ENCODE measurements at regions not wholly inside any gene's neighbourhood (a gene's known extent, or its start where the extent isn't known, plus 50 kb on each side); places are given as distances from the start of the nearest gene placed in this dataset.

GRCh38 chr5:87774804-87775203 is 362.1 kb upstream of the CCNH start:
- Histone ChIP-seq H3K36me3 (ENCODE audit: insufficient read depth, low read length) (no peaks in the 10 kb centered on the region), H3K4me3 (ENCODE audit: low read length) (no peak overlapping the region), H3K9ac (ENCODE audit: low read depth, low read length) (no peak overlapping the region), H3K27me3 (ENCODE audit: insufficient read depth, low read length) (no peaks in the 10 kb centered on the region), H3K4me1 (ENCODE audit: insufficient read depth, low read length) (peaks cover 10% of the 10 kb centered on the region; the same call in 1 of the 2 replicates), H3K9me3 (ENCODE audit: insufficient read depth, low read depth, low read length) (no peaks in the 10 kb centered on the region), H3K27ac (ENCODE audit: low read depth, low read length) (no peak overlapping the region)
- WGBS = 96% methylated on average over 1 of the region's 1 CpG

- peak overlapping the region; percentile 42 for H3K4me3 ChIP-seq (ENCODE audit: low read length)
- no peaks in the 10 kb centered on the region for H3K27me3 ChIP-seq (ENCODE audit: insufficient read depth, low read length)
- H3K9ac ChIP-seq (ENCODE audit: low read depth, low read length) = no peak overlapping the region
- peaks cover 10% of the 10 kb centered on the region; the same call in 1 of the 2 replicates for H3K4me1 ChIP-seq (ENCODE audit: insufficient read depth, low read length)
- 76% methylated on average over 15 of the region's 16 CpGs for WGBS
- H3K27ac ChIP-seq (ENCODE audit: low read depth, low read length) = no peak overlapping the region
- H3K9me3 ChIP-seq (ENCODE audit: insufficient read depth, low read depth, low read length) = no peaks in the 10 kb centered on the region
- no peaks in the 10 kb centered on the region for H3K36me3 ChIP-seq (ENCODE audit: insufficient read depth, low read length)
These were observed 357.9 kb upstream of the CCNH start for GRCh38 chr5:87770601-87771121.

- H3K4me1 ChIP-seq (ENCODE audit: insufficient read depth, low read length) = peaks cover 10% of the 10 kb centered on the region; the same call in 1 of the 2 replicates
- no peaks in the 10 kb centered on the region for H3K27me3 ChIP-seq (ENCODE audit: insufficient read depth, low read length)
- H3K27ac ChIP-seq (ENCODE audit: low read depth, low read length) = no peak overlapping the region
- H3K4me3 ChIP-seq (ENCODE audit: low read length) = peak overlapping the region; percentile 42
- H3K9ac ChIP-seq (ENCODE audit: low read depth, low read length) = no peak overlapping the region
- WGBS = 95% methylated on average over 6 of the region's 8 CpGs
- no peaks in the 10 kb centered on the region for H3K36me3 ChIP-seq (ENCODE audit: insufficient read depth, low read length)
- H3K9me3 ChIP-seq (ENCODE audit: insufficient read depth, low read depth, low read length) = no peaks in the 10 kb centered on the region
These were observed 357.4 kb upstream of the CCNH start for GRCh38 chr5:87770016-87770570.

GRCh38 chr5:87769157-87769556 is 356.4 kb upstream of the CCNH start:
- H3K9me3 ChIP-seq (ENCODE audit: insufficient read depth, low read depth, low read length) = no peaks in the 10 kb centered on the region
- H3K4me1 ChIP-seq (ENCODE audit: insufficient read depth, low read length) = peaks cover 8% of the 10 kb centered on the region; the same call in 1 of the 2 replicates
- H3K27ac ChIP-seq (ENCODE audit: low read depth, low read length) = no peak overlapping the region
- H3K36me3 ChIP-seq (ENCODE audit: insufficient read depth, low read length) = no peaks in the 10 kb centered on the region
- no peak overlapping the region for H3K9ac ChIP-seq (ENCODE audit: low read depth, low read length)
- WGBS = 92% methylated on average over 1 of the region's 2 CpGs
- no peaks in the 10 kb centered on the region for H3K27me3 ChIP-seq (ENCODE audit: insufficient read depth, low read length)
- no peak overlapping the region for H3K4me3 ChIP-seq (ENCODE audit: low read length)

- Histone ChIP-seq H3K27me3 (ENCODE audit: insufficient read depth, low read length) (no peaks in the 10 kb centered on the region), H3K4me3 (ENCODE audit: low read length) (no peak overlapping the region), H3K27ac (ENCODE audit: low read depth, low read length) (no peak overlapping the region), H3K9me3 (ENCODE audit: insufficient read depth, low read depth, low read length) (no peaks in the 10 kb centered on the region), H3K9ac (ENCODE audit: low read depth, low read length) (no peak overlapping the region), H3K36me3 (ENCODE audit: insufficient read depth, low read length) (no peaks in the 10 kb centered on the region), H3K4me1 (ENCODE audit: insufficient read depth, low read length) (peaks cover 8% of the 10 kb centered on the region; the same call in 1 of the 2 replicates)
- WGBS = no CpG with 5 or more reads among the region's 2 CpGs
These were observed 355.5 kb upstream of the CCNH start for GRCh38 chr5:87768190-87768589.

- Histone ChIP-seq H3K27ac (ENCODE audit: low read depth, low read length) (no peak overlapping the region), H3K36me3 (ENCODE audit: insufficient read depth, low read length) (no peaks in the 10 kb centered on the region), H3K9ac (ENCODE audit: low read depth, low read length) (no peak overlapping the region), H3K4me1 (ENCODE audit: insufficient read depth, low read length) (no peaks in the 10 kb centered on the region), H3K27me3 (ENCODE audit: insufficient read depth, low read length) (no peaks in the 10 kb centered on the region), H3K4me3 (ENCODE audit: low read length) (no peak overlapping the region), H3K9me3 (ENCODE audit: insufficient read depth, low read depth, low read length) (no peaks in the 10 kb centered on the region)
- 70% methylated on average over 2 of the region's 5 CpGs for WGBS
These were observed 352.3 kb upstream of the CCNH start for GRCh38 chr5:87765009-87765408.

- no peaks in the 10 kb centered on the region for H3K27me3 ChIP-seq (ENCODE audit: insufficient read depth, low read length)
- no peaks in the 10 kb centered on the region for H3K36me3 ChIP-seq (ENCODE audit: insufficient read depth, low read length)
- H3K9me3 ChIP-seq (ENCODE audit: insufficient read depth, low read depth, low read length) = no peaks in the 10 kb centered on the region
- no peaks in the 10 kb centered on the region for H3K4me1 ChIP-seq (ENCODE audit: insufficient read depth, low read length)
- H3K27ac ChIP-seq (ENCODE audit: low read depth, low read length) = no peak overlapping the region
- no peak overlapping the region for H3K9ac ChIP-seq (ENCODE audit: low read depth, low read length)
- no peak overlapping the region for H3K4me3 ChIP-seq (ENCODE audit: low read length)
- 93% methylated on average over 1 of the region's 1 CpG for WGBS
These were observed 349.9 kb upstream of the CCNH start for GRCh38 chr5:87762631-87763030.

- WGBS = 100% methylated on average over 1 of the region's 1 CpG
- no peaks in the 10 kb centered on the region for H3K9me3 ChIP-seq (ENCODE audit: insufficient read depth, low read depth, low read length)
- no peak overlapping the region for H3K27ac ChIP-seq (ENCODE audit: low read depth, low read length)
These were observed 344.2 kb upstream of the CCNH start for GRCh38 chr5:87756951-87757350.

GRCh38 chr5:87755360-87755759 is 342.6 kb upstream of the CCNH start:
- H3K27ac ChIP-seq (ENCODE audit: low read depth, low read length) = peak overlapping the region; percentile 17; the same call in 1 of the 2 replicates
- H3K9me3 ChIP-seq (ENCODE audit: insufficient read depth, low read depth, low read length) = no peaks in the 10 kb centered on the region
- WGBS = 4% methylated on average over 5 of the region's 5 CpGs
- H3K27me3 ChIP-seq (ENCODE audit: insufficient read depth, low read length) = no peaks in the 10 kb centered on the region
- peaks cover 40% of the 10 kb centered on the region for H3K4me1 ChIP-seq (ENCODE audit: insufficient read depth, low read length)
- no peak overlapping the region for H3K4me3 ChIP-seq (ENCODE audit: low read length)
- H3K36me3 ChIP-seq (ENCODE audit: insufficient read depth, low read length) = no peaks in the 10 kb centered on the region
- no peak overlapping the region for H3K9ac ChIP-seq (ENCODE audit: low read depth, low read length)

More at GRCh38 chr5:87756951-87757350, 344.2 kb upstream of the CCNH start:
- Histone ChIP-seq H3K4me3 (ENCODE audit: low read length) (no peak overlapping the region), H3K9ac (ENCODE audit: low read depth, low read length) (no peak overlapping the region), H3K4me1 (ENCODE audit: insufficient read depth, low read length) (peaks cover 40% of the 10 kb centered on the region), H3K27me3 (ENCODE audit: insufficient read depth, low read length) (no peaks in the 10 kb centered on the region), H3K36me3 (ENCODE audit: insufficient read depth, low read length) (no peaks in the 10 kb centered on the region)

GRCh38 chr5:87754009-87754757 is 341.5 kb upstream of the CCNH start:
- H3K27me3 ChIP-seq (ENCODE audit: insufficient read depth, low read length) = no peaks in the 10 kb centered on the region
- H3K4me3 ChIP-seq (ENCODE audit: low read length) = no peak overlapping the region
- H3K9ac ChIP-seq (ENCODE audit: low read depth, low read length) = no peak overlapping the region
- H3K4me1 ChIP-seq (ENCODE audit: insufficient read depth, low read length) = peaks cover 40% of the 10 kb centered on the region
- H3K27ac ChIP-seq (ENCODE audit: low read depth, low read length) = peak overlapping the region; percentile 60; the same call in 1 of the 2 replicates
- 16% methylated on average over 6 of the region's 6 CpGs for WGBS
- no peaks in the 10 kb centered on the region for H3K9me3 ChIP-seq (ENCODE audit: insufficient read depth, low read depth, low read length)
- no peaks in the 10 kb centered on the region for H3K36me3 ChIP-seq (ENCODE audit: insufficient read depth, low read length)

GRCh38 chr5:87752362-87752761 is 339.6 kb upstream of the CCNH start:
- no peaks in the 10 kb centered on the region for H3K36me3 ChIP-seq (ENCODE audit: insufficient read depth, low read length)
- H3K27me3 ChIP-seq (ENCODE audit: insufficient read depth, low read length) = no peaks in the 10 kb centered on the region
- no peak overlapping the region for H3K9ac ChIP-seq (ENCODE audit: low read depth, low read length)
- H3K27ac ChIP-seq (ENCODE audit: low read depth, low read length) = no peak overlapping the region
- 89% methylated on average over 3 of the region's 4 CpGs for WGBS
- H3K9me3 ChIP-seq (ENCODE audit: insufficient read depth, low read depth, low read length) = no peaks in the 10 kb centered on the region
- peaks cover 40% of the 10 kb centered on the region for H3K4me1 ChIP-seq (ENCODE audit: insufficient read depth, low read length)
- no peak overlapping the region for H3K4me3 ChIP-seq (ENCODE audit: low read length)

All from HUES64 (cell line).